WI38 (cell line): ENCODE measurements at regions not wholly inside any gene's neighbourhood (a gene's known extent, or its start where the extent isn't known, plus 50 kb on each side); places are given as distances from the start of the nearest gene placed in this dataset.

ENCODE experiments used
- H3K4me3 ChIP-seq: 2 replicates; pipeline ENCODE4 v1.5.1; 2011; ENCODE audit warnings: low read depth, mild to moderate bottlenecking, control low read depth, low read length
- CTCF ChIP-seq: IDR thresholded peaks from 2 replicates; pipeline ENCODE4 v1.5.1; 2012; ENCODE audit warnings: low read depth, mild to moderate bottlenecking, control low read depth, low read length

GRCh38 chr3:18890449-18890848 is 257.9 kb upstream of the KCNH8 start:
- H3K4me3 ChIP-seq = no peak overlapping the region
- no peak for TF ChIP-seq CTCF

GRCh38 chr3:18888819-18889218 is 259.5 kb upstream of the KCNH8 start:
- TF ChIP-seq CTCF = no peak
- no peak overlapping the region for H3K4me3 ChIP-seq

DNA sequence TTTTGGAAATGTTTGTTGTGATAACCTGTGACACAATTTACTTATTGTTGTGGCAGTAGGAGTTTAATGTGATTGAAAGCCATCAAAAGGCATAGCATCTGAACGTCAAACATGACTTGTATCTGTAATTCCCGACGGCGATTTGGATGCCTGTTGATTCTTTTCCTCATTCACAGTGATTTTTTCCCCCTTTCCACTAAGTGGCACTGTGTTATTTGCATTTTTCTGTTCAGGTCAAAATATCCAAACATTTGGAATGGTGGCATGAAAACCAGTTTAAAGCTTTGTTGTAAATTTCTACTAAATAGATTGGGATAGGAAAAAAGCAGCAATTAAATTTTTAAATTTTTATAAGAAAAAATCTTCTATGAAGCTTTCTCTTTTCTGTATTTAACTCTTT is 259.9 kb upstream of the KCNH8 start:
- no peak for TF ChIP-seq CTCF
- H3K4me3 ChIP-seq = no peak overlapping the region

- no peak overlapping the region for H3K4me3 ChIP-seq
- no peak for TF ChIP-seq CTCF
These were observed 262.0 kb upstream of the KCNH8 start for GRCh38 chr3:18886331-18886730.

GRCh38 chr3:18885612-18886011 is 262.7 kb upstream of the KCNH8 start:
- no peak for TF ChIP-seq CTCF
- H3K4me3 ChIP-seq = no peak overlapping the region

GRCh38 chr3:18883571-18883970 is 264.7 kb upstream of the KCNH8 start:
- TF ChIP-seq CTCF = no peak
- H3K4me3 ChIP-seq = no peak overlapping the region

DNA sequence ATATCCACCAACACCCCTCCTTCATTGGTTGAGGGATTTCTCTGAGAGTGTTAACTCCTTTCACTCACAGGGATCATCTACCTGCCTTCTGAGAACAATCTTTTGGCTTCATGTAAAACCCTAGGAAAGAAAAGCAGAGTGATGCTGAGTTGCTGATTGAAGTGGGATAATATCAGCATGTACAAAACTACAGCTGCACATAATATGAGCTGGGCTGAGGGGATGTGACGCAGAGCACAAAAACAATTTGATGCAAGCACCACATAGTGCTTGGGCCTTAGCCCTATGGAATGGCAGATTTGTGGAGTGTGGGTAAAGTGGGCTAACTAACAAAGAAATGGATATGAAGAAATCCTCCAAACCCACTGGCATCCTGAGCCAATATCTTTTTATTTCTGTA is 267.6 kb upstream of the KCNH8 start:
- no peak for TF ChIP-seq CTCF
- no peak overlapping the region for H3K4me3 ChIP-seq
